DOHH2 (cell line): ENCODE measurements at regions not wholly inside any gene's neighbourhood (a gene's known extent, or its start where the extent isn't known, plus 50 kb on each side); places are given as distances from the start of the nearest gene placed in this dataset.

ENCODE experiments used
- H3F3A ChIP-seq: fragments of 200-600 bp; sonication (generic), shearing (Covaris generic); 2 replicates; pipeline ENCODE4 v1.6.0; 2016; ENCODE audit warnings: antibody characterized with exemption, mild to moderate bottlenecking; ENCODE audit not compliant: control insufficient read depth, insufficient read depth
- H3K27ac ChIP-seq: fragments of 200-600 bp; sonication (generic); 2 replicates; pipeline ENCODE4 v1.5.1; 2014; ENCODE audit warnings: low read depth, mild to moderate bottlenecking, low read length, moderate library complexity
- H3K27me3 ChIP-seq: fragments of 200-600 bp; sonication (generic); 2 replicates; pipeline ENCODE4 v1.6.1; 2014; ENCODE audit warnings: mild to moderate bottlenecking, low read length, mixed read lengths; ENCODE audit not compliant: control insufficient read depth
- H3K36me3 ChIP-seq: fragments of 200-600 bp; sonication (generic); 2 replicates; pipeline ENCODE4 v1.6.1; 2014; ENCODE audit warnings: mild to moderate bottlenecking, low read length, moderate library complexity, mixed read lengths; ENCODE audit not compliant: control insufficient read depth
- H3K4me1 ChIP-seq: fragments of 200-600 bp; sonication (generic); 2 replicates; pipeline ENCODE4 v1.6.1; 2014; ENCODE audit warnings: mild to moderate bottlenecking, low read length, mixed read lengths; ENCODE audit not compliant: control insufficient read depth
- H3K4me2 ChIP-seq: fragments of 200-600 bp; sonication (generic); 2 replicates; pipeline ENCODE4 v1.6.0; 2014; ENCODE audit warnings: mild to moderate bottlenecking, low read length, moderate library complexity
- H3K4me3 ChIP-seq: fragments of 200-600 bp; sonication (generic); 2 replicates; pipeline ENCODE4 v1.5.1; 2014; ENCODE audit warnings: mild to moderate bottlenecking, low read length, mixed read lengths
- H3K79me2 ChIP-seq: fragments of 200-600 bp; sonication (generic); 2 replicates; pipeline ENCODE4 v1.6.1; 2014; ENCODE audit warnings: mild to moderate bottlenecking, low read length, mixed read lengths; ENCODE audit not compliant: control insufficient read depth
- H3K9me2 ChIP-seq: fragments of 200-600 bp; sonication (generic); replicated peaks from 2 replicates; pipeline ENCODE4 v1.6.1; 2014; ENCODE audit warnings: mild to moderate bottlenecking, low read length, mixed read lengths; ENCODE audit not compliant: control insufficient read depth
- H3K9me3 ChIP-seq: fragments of 200-600 bp; sonication (generic); 2 replicates; pipeline ENCODE4 v1.6.1; 2014; ENCODE audit warnings: antibody characterized with exemption, low read length, mixed read lengths; ENCODE audit not compliant: control insufficient read depth, insufficient read depth
- H4K20me1 ChIP-seq: fragments of 200-600 bp; sonication (generic); 2 replicates; pipeline ENCODE4 v1.6.0; 2014; ENCODE audit warnings: low read depth, mild to moderate bottlenecking, antibody characterized with exemption, low read length, moderate library complexity; ENCODE audit not compliant: control insufficient read depth, insufficient read depth
- EZH2phosphoT487 ChIP-seq: fragments of 200-600 bp; sonication (generic); IDR thresholded peaks from 2 replicates; pipeline ENCODE4 v1.6.1; 2017; ENCODE audit warnings: borderline replicate concordance, mild to moderate bottlenecking, antibody characterized with exemption, low read length, moderate library complexity, mixed read lengths
- TF ChIP-seq, protein P1 (sequence below): fragments of 200-600 bp; sonication (generic); IDR thresholded peaks from one replicate; pipeline ENCODE4 v1.5.1; 2014; ENCODE audit warnings: antibody characterized with exemption, mild to moderate bottlenecking, low read depth, low read length; ENCODE audit not compliant: poor library complexity, severe bottlenecking

DNA sequence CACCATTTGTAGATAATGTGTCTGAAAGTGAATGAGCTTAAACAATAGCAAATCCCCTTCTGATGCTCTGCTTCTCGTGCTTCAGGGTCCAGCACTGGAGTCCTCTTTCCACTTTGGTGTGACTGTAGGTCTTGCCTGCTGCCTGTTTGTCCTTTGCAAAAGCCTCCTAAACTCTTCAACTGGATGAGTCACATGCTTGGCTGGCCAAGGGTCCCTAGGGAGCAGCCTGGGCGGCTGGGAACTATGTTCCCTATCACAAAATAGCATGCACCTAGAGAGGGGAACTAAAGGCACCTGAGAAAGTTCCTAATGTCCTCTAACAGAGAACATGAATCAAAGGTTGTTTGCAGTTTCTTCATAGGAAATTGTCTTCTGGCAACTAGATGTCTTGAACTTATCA is 607.2 kb upstream of the PLXNA2 start:
- H3K36me3 ChIP-seq, result no peaks in the 10 kb centered on the region
- no peaks in the 10 kb centered on the region for H3K79me2 ChIP-seq
- no peaks in the 10 kb centered on the region for H3F3A ChIP-seq
- H3K4me2 ChIP-seq, result no peak overlapping the region
- no peaks in the 10 kb centered on the region for H3K4me1 ChIP-seq
- no peaks in the 10 kb centered on the region for H3K9me2 ChIP-seq
- TF ChIP-seq EZH2phosphoT487, result no peak
- TF ChIP-seq, protein P1, sequence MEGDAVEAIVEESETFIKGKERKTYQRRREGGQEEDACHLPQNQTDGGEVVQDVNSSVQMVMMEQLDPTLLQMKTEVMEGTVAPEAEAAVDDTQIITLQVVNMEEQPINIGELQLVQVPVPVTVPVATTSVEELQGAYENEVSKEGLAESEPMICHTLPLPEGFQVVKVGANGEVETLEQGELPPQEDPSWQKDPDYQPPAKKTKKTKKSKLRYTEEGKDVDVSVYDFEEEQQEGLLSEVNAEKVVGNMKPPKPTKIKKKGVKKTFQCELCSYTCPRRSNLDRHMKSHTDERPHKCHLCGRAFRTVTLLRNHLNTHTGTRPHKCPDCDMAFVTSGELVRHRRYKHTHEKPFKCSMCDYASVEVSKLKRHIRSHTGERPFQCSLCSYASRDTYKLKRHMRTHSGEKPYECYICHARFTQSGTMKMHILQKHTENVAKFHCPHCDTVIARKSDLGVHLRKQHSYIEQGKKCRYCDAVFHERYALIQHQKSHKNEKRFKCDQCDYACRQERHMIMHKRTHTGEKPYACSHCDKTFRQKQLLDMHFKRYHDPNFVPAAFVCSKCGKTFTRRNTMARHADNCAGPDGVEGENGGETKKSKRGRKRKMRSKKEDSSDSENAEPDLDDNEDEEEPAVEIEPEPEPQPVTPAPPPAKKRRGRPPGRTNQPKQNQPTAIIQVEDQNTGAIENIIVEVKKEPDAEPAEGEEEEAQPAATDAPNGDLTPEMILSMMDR, result no peak
- no peaks in the 10 kb centered on the region for H4K20me1 ChIP-seq
- H3K27ac ChIP-seq, result no peak overlapping the region
- H3K4me3 ChIP-seq, result no peak overlapping the region
- no peaks in the 10 kb centered on the region for H3K27me3 ChIP-seq
- H3K9me3 ChIP-seq, result no peaks in the 10 kb centered on the region

DNA sequence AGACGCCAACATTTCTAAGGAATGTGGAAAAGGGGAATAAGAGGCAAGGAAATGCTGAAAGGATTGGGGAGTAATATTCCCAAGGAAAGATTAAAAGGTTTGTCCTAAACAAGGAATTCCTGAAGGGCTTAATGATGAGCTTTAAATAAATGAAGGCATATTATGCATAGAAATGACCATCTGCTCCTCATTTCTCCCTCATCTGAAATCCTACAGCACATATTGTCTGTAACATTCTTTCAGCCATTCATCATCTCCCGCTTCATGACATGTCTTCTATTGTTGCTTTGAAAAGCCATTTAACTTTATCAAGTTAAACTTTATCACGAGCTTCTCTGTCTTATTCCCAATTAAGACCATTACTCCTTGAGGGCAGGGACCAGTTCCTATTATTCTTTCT is 608.7 kb upstream of the PLXNA2 start:
- no peaks in the 10 kb centered on the region for H3K79me2 ChIP-seq
- H3F3A ChIP-seq, result no peaks in the 10 kb centered on the region
- H3K27me3 ChIP-seq, result no peaks in the 10 kb centered on the region
- no peaks in the 10 kb centered on the region for H3K4me1 ChIP-seq
- no peaks in the 10 kb centered on the region for H3K9me3 ChIP-seq
- no peaks in the 10 kb centered on the region for H3K9me2 ChIP-seq
- TF ChIP-seq, protein P1, result no peak
- no peak for TF ChIP-seq EZH2phosphoT487
- H3K27ac ChIP-seq, result no peak overlapping the region
- H4K20me1 ChIP-seq, result no peaks in the 10 kb centered on the region
- no peaks in the 10 kb centered on the region for H3K36me3 ChIP-seq
- H3K4me3 ChIP-seq, result no peak overlapping the region
- no peak overlapping the region for H3K4me2 ChIP-seq

DNA sequence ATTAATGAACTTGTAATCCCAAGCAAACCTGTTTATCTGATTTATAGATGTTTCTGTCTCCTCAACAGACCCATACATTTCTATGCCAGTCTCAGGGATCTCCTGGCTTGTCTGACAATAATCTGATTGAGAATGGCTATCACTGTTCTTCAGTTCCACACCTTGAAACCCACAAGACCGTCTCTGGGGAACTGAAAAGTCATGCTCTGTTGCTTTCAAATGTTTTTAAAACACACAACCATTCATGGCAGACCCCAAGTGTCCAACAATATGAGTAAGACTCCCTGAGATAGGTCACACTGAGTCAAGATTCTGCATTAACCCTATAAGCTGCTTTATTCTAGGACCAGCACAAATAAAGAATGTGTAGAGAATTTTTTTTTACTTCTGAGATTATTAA is 611.2 kb upstream of the PLXNA2 start:
- Histone ChIP-seq H3K9me3 (no peaks in the 10 kb centered on the region), H3K27me3 (no peaks in the 10 kb centered on the region), H3K4me2 (no peak overlapping the region), H4K20me1 (no peaks in the 10 kb centered on the region), H3K36me3 (no peaks in the 10 kb centered on the region), H3K79me2 (no peaks in the 10 kb centered on the region), H3K4me3 (no peak overlapping the region), H3F3A (no peaks in the 10 kb centered on the region), H3K4me1 (no peaks in the 10 kb centered on the region), H3K9me2 (no peaks in the 10 kb centered on the region), H3K27ac (no peak overlapping the region)
- TF ChIP-seq, protein P1, result no peak
- no peak for TF ChIP-seq EZH2phosphoT487

DNA sequence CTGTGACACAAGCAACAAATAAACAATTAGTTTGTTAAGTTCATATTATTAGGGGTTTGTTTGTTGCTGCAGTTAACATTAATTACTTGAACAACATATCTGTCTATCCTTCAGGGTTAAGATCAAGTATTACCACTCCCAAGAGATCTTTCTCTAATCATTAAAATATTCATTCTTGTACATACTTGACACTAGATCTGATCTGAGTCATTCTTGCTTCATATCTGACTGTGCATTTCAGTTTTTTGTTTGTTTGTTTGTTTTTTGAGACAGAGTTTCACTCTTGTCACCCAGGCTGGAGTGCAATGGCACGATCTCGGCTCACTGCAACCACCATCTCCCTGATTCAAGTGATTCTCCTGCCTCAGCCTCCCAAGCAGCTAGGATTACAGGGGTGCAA is 613.3 kb upstream of the PLXNA2 start:
- Histone ChIP-seq H3K4me3 (no peak overlapping the region), H3K9me3 (no peaks in the 10 kb centered on the region), H3F3A (no peaks in the 10 kb centered on the region), H3K79me2 (no peaks in the 10 kb centered on the region), H3K27me3 (no peaks in the 10 kb centered on the region), H3K4me2 (no peak overlapping the region), H3K9me2 (no peaks in the 10 kb centered on the region), H4K20me1 (no peaks in the 10 kb centered on the region), H3K36me3 (no peaks in the 10 kb centered on the region), H3K4me1 (no peaks in the 10 kb centered on the region), H3K27ac (no peak overlapping the region)
- TF ChIP-seq EZH2phosphoT487, result no peak
- TF ChIP-seq, protein P1, result no peak
